ENCODE measurements at regions not wholly inside any gene's neighbourhood (a gene's known extent, or its start where the extent isn't known, plus 50 kb on each side); places are given as distances from the start of the nearest gene placed in this dataset.
"Not testable (repeated sequence)": the region's sequence is repeated elsewhere in the genome, so short reads cannot be mapped to it uniquely, and the experiment has no call there.

DNA sequence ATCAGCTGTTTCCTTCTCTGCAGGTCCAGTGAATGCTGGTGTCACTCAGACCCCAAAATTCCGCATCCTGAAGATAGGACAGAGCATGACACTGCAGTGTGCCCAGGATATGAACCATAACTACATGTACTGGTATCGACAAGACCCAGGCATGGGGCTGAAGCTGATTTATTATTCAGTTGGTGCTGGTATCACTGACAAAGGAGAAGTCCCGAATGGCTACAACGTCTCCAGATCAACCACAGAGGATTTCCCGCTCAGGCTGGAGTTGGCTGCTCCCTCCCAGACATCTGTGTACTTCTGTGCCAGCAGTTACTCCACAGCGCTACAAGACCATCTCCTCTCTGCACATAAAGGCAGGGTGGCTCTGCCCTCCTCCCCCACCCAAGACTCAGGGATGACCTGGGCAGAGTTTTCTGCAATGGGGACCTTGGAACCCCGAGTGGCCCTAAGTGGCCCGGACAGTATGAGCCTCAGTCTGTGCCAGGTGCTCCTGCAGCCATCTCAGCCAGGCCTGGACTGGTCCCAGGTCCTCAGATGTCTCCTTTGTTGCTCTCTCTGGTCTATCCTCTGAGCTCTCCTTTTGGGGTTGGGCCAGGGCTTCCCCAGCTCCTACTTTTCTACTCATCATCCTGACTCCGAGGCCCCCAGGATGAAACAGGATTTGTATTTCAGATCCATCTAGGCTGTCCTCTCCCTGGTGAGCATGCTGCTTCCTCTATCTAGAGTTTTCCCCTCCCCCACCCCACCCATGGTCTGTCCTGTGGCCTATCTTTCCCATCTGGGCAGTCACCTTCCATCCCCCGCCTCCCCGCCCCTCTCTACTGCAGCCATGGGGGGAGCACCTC, 212.1 kb upstream of the PRSS58 start:
- DNase-seq (ENCODE audit: low read depth): no peak

GRCh38 chr7:142468871-142469665, 211.2 kb upstream of the PRSS58 start:
- DNase-seq (ENCODE audit: low read depth): no peak

DNA sequence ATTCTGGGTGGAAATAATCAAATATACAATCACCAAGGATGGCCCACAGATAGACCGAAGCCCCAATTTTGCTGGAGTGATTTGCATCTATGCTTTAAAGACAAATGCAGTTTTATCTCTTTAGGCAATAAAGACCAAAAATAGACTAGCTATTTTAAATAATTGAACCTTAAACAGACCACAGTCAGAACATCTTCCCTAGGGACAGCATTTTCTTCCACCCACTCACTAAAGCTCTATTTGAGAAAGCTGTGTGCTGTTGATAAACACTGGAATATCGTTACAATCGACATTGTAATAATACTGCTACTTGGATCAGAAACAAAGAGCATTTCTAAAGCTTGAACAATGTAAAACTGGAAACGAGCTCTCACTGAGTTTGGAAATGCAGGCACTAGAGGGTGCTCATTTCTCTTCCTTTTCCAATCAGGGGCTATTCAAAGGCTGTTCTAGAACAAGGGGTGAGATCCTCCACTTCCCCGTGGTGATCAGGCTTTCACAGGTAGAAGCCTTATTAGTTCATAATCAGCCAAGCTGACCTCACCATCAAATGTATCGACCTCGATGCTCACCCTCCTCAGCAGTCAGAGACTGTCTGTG, 209.3 kb upstream of the PRSS58 start:
- DNase-seq (ENCODE audit: low read depth): not testable (repeated sequence)

DNA sequence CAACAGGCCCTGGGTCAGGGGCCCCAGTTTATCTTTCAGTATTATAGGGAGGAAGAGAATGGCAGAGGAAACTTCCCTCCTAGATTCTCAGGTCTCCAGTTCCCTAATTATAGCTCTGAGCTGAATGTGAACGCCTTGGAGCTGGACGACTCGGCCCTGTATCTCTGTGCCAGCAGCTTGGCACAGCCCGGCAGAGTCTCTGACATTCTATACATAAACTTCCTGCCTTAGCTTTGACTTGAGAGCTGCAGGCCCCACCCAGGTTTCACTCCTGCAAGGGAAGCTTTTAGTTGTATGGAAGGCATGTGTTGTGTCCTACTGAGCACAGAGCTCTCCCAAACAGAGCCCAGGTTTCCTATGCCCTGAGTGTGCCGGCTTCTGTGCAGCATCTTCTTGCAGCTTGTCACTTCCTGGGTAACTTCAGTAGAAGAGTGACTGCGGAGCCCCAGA, 205.6 kb upstream of the PRSS58 start:
- no peak for DNase-seq (ENCODE audit: low read depth)

DNA sequence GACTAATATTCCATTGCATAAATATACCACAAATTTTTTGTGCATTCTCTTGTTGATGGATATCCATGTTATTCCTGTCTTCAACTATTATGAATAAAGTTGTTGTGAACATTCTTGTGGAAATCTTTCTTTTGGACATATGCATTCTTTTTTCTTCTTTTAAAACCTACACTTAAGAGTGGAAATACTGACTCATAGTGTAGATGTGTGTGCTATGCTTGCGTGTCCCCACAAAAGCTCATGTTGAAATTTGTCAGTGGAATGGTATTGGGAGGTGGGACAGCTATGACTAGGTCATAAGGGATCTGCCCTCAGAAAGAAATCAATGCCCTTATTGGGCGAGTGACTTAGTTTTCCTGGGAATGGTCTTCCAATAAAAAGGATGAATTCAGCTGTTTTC, 203.6 kb upstream of the PRSS58 start:
- no peak for DNase-seq (ENCODE audit: low read depth)

- no peak for DNase-seq (ENCODE audit: low read depth)
These were observed 202.7 kb upstream of the PRSS58 start for GRCh38 chr7:142460402-142461117.

DNA sequence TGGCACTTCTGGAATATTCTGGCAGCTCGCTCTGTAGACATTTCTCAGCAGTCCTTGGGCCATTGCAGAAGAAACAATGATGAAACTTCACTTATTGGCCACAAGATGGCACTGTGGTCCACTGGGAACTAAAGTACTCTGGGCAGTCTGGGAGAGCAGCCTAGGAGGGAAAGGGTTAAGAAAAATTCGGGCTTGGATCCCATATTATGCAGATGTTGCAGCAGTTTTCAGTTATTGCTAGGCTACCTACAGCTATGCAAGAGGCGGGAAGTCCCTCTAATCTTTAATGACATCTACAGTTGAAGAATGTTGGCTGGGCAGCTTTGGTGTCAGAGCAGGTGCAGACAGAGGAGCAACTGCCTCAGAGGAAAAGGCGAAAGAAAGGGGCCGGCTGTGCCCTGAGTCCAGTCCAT, 201.7 kb upstream of the PRSS58 start:
- peak; percentile 76 for DNase-seq (ENCODE audit: low read depth)

DNA sequence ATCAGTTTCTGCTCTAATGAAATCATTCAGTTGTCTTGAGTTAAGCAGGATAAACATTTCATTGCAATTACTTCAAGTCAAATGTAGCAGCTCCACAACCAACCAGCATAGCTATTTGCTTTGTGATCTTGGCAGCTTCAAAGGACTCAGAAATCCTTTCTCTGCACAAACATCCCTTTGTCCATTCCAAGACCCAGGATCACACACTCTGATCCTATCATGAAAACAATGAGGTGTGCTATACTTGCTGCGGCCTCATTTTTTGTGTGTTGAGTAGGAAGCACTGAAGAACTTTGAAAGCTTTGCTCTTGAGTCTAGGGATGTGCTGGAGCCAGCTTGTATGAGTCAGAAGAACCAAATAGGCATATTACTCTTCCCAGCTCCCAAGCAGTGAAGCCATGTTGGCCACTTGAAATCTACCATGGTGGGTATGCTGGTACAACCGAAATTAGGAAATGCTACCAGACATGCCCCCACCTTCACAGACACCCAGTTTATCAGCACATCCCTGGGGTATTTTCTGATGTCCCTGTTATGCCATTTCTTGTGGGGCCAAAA, 199.4 kb upstream of the PRSS58 start:
- DNase-seq (ENCODE audit: low read depth): no peak

DNA sequence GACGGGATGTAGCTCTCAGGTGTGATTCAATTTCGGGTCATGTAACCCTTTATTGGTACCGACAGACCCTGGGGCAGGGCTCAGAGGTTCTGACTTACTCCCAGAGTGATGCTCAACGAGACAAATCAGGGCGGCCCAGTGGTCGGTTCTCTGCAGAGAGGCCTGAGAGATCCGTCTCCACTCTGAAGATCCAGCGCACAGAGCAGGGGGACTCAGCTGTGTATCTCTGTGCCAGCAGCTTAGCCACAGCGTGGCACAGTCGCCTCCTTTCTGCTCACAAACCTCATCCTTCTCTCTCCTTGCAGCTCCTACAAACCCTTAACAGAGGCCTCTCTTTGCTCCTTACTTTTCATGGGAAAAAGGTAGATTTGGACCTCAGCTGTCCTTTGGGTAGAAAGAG, 197.5 kb upstream of the PRSS58 start:
- no peak for DNase-seq (ENCODE audit: low read depth)

- DNase-seq (ENCODE audit: low read depth): no peak
These were observed 197.0 kb upstream of the PRSS58 start for GRCh38 chr7:142454862-142455261.

DNA sequence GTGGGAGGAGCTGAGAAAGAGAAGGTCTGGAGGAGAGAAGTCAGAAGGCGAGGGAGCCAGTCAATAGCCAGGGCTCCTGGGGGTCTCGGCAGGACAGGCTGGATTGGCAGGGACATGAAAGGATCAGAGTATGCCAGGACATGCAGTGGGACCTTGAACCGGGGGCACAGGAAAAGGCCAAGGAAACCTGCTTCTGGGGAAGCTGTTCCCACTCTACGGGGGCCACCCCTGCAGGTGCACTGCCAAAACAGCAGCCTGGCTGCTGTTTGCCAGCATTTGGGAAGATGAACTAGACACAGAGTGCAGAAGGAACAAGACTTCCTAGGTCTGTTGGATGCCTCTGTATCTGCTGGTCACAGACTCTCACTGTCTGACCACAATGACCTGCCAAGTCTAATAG, 194.9 kb upstream of the PRSS58 start:
- DNase-seq (ENCODE audit: low read depth): no peak

DNA sequence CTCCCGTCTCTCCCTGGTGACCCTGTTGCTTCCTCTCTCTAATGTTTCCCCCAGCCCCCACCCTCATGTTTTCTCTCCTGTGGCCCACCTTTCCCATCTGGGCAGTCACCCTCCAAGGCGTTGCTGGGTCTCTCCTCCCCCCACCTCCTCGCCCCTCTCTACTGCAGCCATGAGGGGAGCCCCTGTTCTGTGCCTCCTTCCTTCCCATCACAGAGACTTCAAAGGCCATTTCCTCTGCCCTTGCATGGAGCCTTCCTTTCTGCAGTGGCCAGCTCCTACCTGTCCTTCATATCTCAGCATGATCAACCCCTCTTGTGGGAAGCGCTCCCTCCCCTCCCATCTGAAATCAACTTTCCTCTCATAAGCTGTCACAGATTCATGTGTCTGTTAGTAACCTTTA, 194.0 kb upstream of the PRSS58 start:
- DNase-seq (ENCODE audit: low read depth): no peak

- DNase-seq (ENCODE audit: low read depth): no peak
These were observed 193.4 kb upstream of the PRSS58 start for GRCh38 chr7:142451296-142451695.

DNA sequence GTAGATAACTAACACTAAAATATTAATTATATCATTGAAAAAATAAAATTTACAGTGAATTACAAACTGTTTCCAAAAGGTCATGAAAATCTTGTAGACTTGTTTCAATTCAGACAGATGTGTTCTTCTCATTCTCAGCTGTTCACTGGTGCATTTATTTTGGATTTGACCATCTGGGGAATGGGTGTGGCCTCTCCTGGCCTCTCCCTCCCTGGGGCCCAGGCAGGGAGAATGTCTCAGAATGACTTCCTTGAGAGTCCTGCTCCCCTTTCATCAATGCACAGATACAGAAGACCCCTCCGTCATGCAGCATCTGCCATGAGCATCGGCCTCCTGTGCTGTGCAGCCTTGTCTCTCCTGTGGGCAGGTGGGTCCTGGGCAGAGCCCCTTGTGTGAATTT, 192.8 kb upstream of the PRSS58 start:
- no peak for DNase-seq (ENCODE audit: low read depth)

DNA sequence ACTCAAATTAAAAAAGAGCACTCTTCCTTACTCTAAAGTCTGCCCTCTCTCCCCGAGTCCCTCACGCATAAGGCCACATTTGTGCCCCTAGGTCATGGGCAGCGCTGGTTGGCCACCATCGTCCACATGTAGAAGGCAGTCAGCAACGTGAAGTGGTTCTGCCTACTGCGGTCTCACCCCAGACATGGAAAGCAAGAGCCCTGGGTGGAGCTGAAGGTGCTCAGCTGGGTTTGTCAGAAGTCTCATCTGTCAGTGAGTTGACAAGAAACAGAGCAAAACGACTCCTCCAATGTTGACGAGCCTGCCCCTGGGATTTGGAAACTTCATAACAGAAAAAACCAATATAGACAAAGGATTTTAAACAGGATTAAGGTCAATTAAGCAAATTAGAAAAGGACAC, 192.3 kb upstream of the PRSS58 start:
- no peak for DNase-seq (ENCODE audit: low read depth)

GRCh38 chr7:142448857-142449256, 191.0 kb upstream of the PRSS58 start:
- not testable (repeated sequence) for DNase-seq (ENCODE audit: low read depth)

- no peak for DNase-seq (ENCODE audit: low read depth)
These were observed 189.9 kb upstream of the PRSS58 start for GRCh38 chr7:142447762-142448161.

DNA sequence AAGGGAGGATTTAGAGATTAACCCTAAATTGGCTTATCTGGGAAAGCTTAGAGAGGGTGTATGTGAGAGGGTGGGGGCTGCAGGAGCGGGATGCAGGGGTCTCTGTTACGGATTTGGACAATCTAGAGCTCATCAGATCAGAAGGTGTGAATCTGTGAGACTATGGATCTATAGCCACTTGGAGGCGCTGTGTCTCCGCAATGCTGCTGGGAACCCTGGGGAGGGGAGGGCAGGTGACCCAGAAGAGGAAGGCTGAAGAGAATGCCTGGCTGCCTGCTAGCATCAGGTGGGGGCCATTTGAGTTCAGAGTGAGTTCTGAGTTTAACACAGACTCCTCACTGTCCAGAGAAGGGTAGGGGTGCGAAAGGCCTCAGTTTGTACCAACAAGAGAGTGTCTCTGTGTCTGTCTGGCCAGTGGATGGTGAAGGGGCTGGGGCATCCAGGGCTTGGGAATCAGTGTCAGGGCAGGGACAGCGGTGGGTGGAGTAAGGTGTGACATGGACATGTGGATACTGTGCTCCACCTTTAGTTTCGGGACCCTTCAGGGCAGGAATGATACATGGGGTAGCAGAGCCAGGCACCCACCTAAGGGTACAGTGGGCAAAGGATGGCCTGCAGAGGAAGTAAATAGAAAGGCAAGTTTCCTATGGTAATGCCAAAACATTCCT, 187.3 kb upstream of the PRSS58 start:
- no peak for DNase-seq (ENCODE audit: low read depth)

GRCh38 chr7:142443216-142444010, 185.6 kb upstream of the PRSS58 start:
- DNase-seq (ENCODE audit: low read depth): no peak

GRCh38 chr7:142442396-142442795, 184.5 kb upstream of the PRSS58 start:
- no peak for DNase-seq (ENCODE audit: low read depth)

All from fibroblast of the conjunctiva (primary cell).